Prostate gland (tissue), 2 donors: ENCODE measurements at regions not wholly inside any gene's neighbourhood (a gene's known extent, or its start where the extent isn't known, plus 50 kb on each side); places are given as distances from the start of the nearest gene placed in this dataset.

Source experiments
- POLR2A ChIP-seq: fragments of 450-650 bp; IDR thresholded peaks from one replicate; pipeline ENCODE4 v1.6.1; 2016; ENCODE audit warnings: antibody characterized with exemption, mild to moderate bottlenecking
- POLR2AphosphoS5 ChIP-seq: sonication (generic); formaldehyde crosslinking; IDR thresholded peaks from one replicate; pipeline ENCODE4 v1.6.1; 2017; ENCODE audit warnings: antibody characterized with exemption
- TF ChIP-seq, protein P1 (sequence below), 4 experiments: fragments of 200-600 bp in 2 of 4; fragments of 450-650 bp in 2 of 4; sonication (generic) in 2 of 4; IDR thresholded peaks; 1 replicate in 3 of 4; 2 replicates in 1 of 4; pipeline ENCODE4 v1.5.1; 2016 to 2019; ENCODE audit warnings: antibody characterized with exemption in 4 of 4, mild to moderate bottlenecking in 2 of 4, moderate library complexity in 2 of 4

DNA sequence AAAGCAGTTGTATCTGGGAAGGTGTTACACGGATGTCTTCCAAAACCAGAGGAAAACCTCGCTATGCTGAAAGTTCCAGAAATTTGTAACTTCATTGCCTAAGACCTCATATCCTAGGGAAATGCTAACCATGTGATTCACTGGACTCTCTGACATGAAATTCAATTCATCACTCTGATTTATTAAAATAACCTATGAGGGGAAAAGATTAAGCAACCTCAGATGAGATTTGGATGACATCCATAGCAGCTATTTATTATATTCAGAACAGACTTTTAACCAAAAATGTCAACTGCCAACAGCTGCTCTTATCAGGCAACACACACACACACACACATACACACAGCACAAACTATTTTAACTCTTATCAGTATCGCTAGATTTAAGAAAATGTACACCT is 1006.4 kb upstream of the CTNND2 start:
- TF ChIP-seq POLR2A, result no peak
- TF ChIP-seq, protein P1, sequence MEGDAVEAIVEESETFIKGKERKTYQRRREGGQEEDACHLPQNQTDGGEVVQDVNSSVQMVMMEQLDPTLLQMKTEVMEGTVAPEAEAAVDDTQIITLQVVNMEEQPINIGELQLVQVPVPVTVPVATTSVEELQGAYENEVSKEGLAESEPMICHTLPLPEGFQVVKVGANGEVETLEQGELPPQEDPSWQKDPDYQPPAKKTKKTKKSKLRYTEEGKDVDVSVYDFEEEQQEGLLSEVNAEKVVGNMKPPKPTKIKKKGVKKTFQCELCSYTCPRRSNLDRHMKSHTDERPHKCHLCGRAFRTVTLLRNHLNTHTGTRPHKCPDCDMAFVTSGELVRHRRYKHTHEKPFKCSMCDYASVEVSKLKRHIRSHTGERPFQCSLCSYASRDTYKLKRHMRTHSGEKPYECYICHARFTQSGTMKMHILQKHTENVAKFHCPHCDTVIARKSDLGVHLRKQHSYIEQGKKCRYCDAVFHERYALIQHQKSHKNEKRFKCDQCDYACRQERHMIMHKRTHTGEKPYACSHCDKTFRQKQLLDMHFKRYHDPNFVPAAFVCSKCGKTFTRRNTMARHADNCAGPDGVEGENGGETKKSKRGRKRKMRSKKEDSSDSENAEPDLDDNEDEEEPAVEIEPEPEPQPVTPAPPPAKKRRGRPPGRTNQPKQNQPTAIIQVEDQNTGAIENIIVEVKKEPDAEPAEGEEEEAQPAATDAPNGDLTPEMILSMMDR (IDR thresholded peaks at IDR 0.05), result no peak
- TF ChIP-seq POLR2AphosphoS5, result no peak
